GM12892 (cell line): ENCODE measurements at regions not wholly inside any gene's neighbourhood (a gene's known extent, or its start where the extent isn't known, plus 50 kb on each side); places are given as distances from the start of the nearest gene placed in this dataset.

ENCODE experiments used
- POLR2A ChIP-seq: IDR thresholded peaks from 2 replicates; pipeline ENCODE4 v1.6.1; 2011; ENCODE audit warnings: low read depth, low read length, control low read depth
- POLR2AphosphoS5 ChIP-seq: IDR thresholded peaks from 2 replicates; pipeline ENCODE4 v1.6.1; 2011; ENCODE audit warnings: low read depth, low read length, control low read depth
- TAF1 ChIP-seq: IDR thresholded peaks from 2 replicates; pipeline ENCODE4 v1.6.1; 2011; ENCODE audit warnings: low read depth, mild to moderate bottlenecking, control low read depth, low read length, borderline replicate concordance

DNA sequence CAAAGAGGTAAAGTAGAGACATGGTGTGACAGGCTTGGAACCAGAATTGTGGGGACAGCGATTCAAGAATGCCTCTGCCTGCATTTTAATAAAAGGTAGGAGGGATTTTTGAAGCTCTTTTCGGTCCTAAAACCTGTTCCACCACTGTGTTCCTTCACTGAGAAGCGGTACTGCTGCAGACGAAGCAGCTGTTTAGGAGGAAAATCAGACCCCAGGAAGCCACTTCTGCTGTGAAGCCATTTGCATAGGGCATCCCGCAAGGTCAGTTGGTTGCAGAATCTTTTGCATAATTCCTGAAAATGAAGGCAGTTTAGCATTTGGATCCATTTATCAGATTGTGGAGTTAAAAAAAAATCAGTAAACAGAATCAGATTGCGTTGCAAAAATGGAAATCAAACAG is 183.3 kb upstream of the PRKCQ start:
- no peak for TF ChIP-seq POLR2AphosphoS5
- no peak for TF ChIP-seq POLR2A
- TF ChIP-seq TAF1: no peak
